ENCODE measurements at regions not wholly inside any gene's neighbourhood (a gene's known extent, or its start where the extent isn't known, plus 50 kb on each side); places are given as distances from the start of the nearest gene placed in this dataset.

GRCh38 chr12:83378186-83378727 is 691.6 kb downstream of the TMTC2 start:
- no CpG with 5 or more reads among the region's 1 CpG for WGBS (ENCODE audit: extremely low coverage, insufficient coverage, low lambda C conversion rate)

DNA sequence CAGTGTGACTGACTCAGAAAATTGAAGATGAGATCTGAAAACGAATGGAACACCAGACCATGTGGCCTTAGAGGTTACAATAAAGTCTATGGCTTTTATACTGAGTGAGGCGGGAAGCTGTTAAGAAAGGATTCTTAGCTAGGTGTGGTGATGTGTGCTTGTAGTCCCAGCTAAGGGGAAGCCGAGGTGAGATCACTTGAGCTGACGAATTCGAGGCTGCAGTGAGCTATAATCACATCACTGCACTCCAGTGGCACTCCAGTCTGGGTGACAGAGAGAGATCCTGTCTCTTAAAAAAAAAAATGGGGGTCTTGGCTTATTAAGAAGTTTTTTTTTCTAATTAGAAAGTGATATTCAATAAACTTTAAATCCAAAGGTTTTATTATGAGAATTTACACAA is 678.6 kb downstream of the TMTC2 start:
- no CpG with 5 or more reads among the region's 5 CpGs for WGBS (ENCODE audit: extremely low coverage, insufficient coverage, low lambda C conversion rate)
- Histone ChIP-seq H3K4me3 (ENCODE audit: low read length) (no peak overlapping the region), H3K9ac (ENCODE audit: low read length) (no peak overlapping the region), H3K27me3 (ENCODE audit: insufficient read depth, low read length, poor library complexity) (no peaks in the 10 kb centered on the region), H3K4me2 (ENCODE audit: low read length) (no peak overlapping the region), H2BK5ac (ENCODE audit: low read length) (no peak overlapping the region), H2BK15ac (replicated peaks; ENCODE audit: low read depth) (no peak overlapping the region), H3K56ac (ENCODE audit: low read length) (no peak overlapping the region), H4K5ac (ENCODE audit: low read length) (no peak overlapping the region), H3K36me3 (ENCODE audit: control insufficient read depth, insufficient read depth, low read length) (no peaks in the 10 kb centered on the region), H3K23ac (ENCODE audit: low read length) (no peak overlapping the region), H2BK120ac (ENCODE audit: low read depth, low read length) (no peak overlapping the region), H3K4me1 (ENCODE audit: control insufficient read depth, low read depth, low read length) (no peaks in the 10 kb centered on the region), H3K27ac (ENCODE audit: low read depth, low read length) (no peak overlapping the region), H2AK5ac (ENCODE audit: low read length) (no peak overlapping the region), H3K79me1 (ENCODE audit: low read length) (no peaks in the 10 kb centered on the region), H3K79me2 (ENCODE audit: control insufficient read depth, insufficient read depth, low read length) (no peaks in the 10 kb centered on the region), H3K18ac (ENCODE audit: low read length) (no peak overlapping the region), H3K4ac (ENCODE audit: low read depth, low read length) (no peak overlapping the region), H4K8ac (ENCODE audit: low read depth, low read length) (no peak overlapping the region)
- peak; percentile 10 for DNase-seq

More at GRCh38 chr12:83378186-83378727, 691.6 kb downstream of the TMTC2 start:
- Histone ChIP-seq H4K5ac (ENCODE audit: low read length) (no peak overlapping the region), H3K4me2 (ENCODE audit: low read length) (no peak overlapping the region), H3K4ac (ENCODE audit: low read depth, low read length) (no peak overlapping the region), H3K79me2 (ENCODE audit: control insufficient read depth, insufficient read depth, low read length) (no peaks in the 10 kb centered on the region), H2AK5ac (ENCODE audit: low read length) (no peak overlapping the region), H3K27me3 (ENCODE audit: insufficient read depth, low read length, poor library complexity) (no peaks in the 10 kb centered on the region), H2BK5ac (ENCODE audit: low read length) (no peak overlapping the region), H3K36me3 (ENCODE audit: control insufficient read depth, insufficient read depth, low read length) (no peaks in the 10 kb centered on the region), H3K23ac (ENCODE audit: low read length) (no peak overlapping the region), H3K4me3 (ENCODE audit: low read length) (no peak overlapping the region), H3K4me1 (ENCODE audit: control insufficient read depth, low read depth, low read length) (no peaks in the 10 kb centered on the region), H3K27ac (ENCODE audit: low read depth, low read length) (no peak overlapping the region), H2BK15ac (replicated peaks; ENCODE audit: low read depth) (no peak overlapping the region), H2BK120ac (ENCODE audit: low read depth, low read length) (no peak overlapping the region), H3K79me1 (ENCODE audit: low read length) (no peaks in the 10 kb centered on the region), H4K8ac (ENCODE audit: low read depth, low read length) (no peak overlapping the region), H3K9ac (ENCODE audit: low read length) (no peak overlapping the region), H3K18ac (ENCODE audit: low read length) (no peak overlapping the region), H3K56ac (ENCODE audit: low read length) (no peak overlapping the region)
- DNase-seq = peak; percentile 23

DNA sequence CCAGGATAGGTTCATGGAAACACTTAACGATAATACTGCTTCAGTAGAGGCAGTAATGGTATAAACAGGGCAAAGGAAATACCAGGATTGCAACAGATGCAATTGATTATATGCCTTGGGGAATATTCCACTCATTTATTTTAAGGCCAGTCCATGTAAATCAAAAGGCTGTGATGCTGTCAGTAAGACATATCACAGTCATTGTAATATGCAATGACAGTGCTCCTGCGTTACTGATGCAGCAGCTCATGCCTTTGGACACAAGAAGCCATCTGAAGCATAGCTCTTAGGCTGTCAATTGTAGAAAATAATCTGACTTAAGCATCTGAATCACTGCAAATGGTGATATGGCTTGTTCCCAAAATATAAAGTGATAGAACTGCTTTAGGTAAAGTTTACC is 674.8 kb downstream of the TMTC2 start:
- no CpG with 5 or more reads among the region's 2 CpGs for WGBS (ENCODE audit: extremely low coverage, insufficient coverage, low lambda C conversion rate)
- Histone ChIP-seq H4K5ac (ENCODE audit: low read length) (no peak overlapping the region), H4K8ac (ENCODE audit: low read depth, low read length) (no peak overlapping the region), H2BK120ac (ENCODE audit: low read depth, low read length) (no peak overlapping the region), H3K27me3 (ENCODE audit: insufficient read depth, low read length, poor library complexity) (no peaks in the 10 kb centered on the region), H3K79me2 (ENCODE audit: control insufficient read depth, insufficient read depth, low read length) (no peaks in the 10 kb centered on the region), H3K4me2 (ENCODE audit: low read length) (no peak overlapping the region), H3K4ac (ENCODE audit: low read depth, low read length) (no peak overlapping the region), H3K23ac (ENCODE audit: low read length) (no peak overlapping the region), H3K9ac (ENCODE audit: low read length) (no peak overlapping the region), H2AK5ac (ENCODE audit: low read length) (no peak overlapping the region), H3K79me1 (ENCODE audit: low read length) (no peaks in the 10 kb centered on the region), H3K4me3 (ENCODE audit: low read length) (no peak overlapping the region), H3K27ac (ENCODE audit: low read depth, low read length) (no peak overlapping the region), H3K56ac (ENCODE audit: low read length) (no peak overlapping the region), H2BK5ac (ENCODE audit: low read length) (no peak overlapping the region), H3K18ac (ENCODE audit: low read length) (no peak overlapping the region), H3K36me3 (ENCODE audit: control insufficient read depth, insufficient read depth, low read length) (no peaks in the 10 kb centered on the region), H2BK15ac (replicated peaks; ENCODE audit: low read depth) (no peak overlapping the region), H3K4me1 (ENCODE audit: control insufficient read depth, low read depth, low read length) (no peaks in the 10 kb centered on the region)
- no peak for DNase-seq

DNA sequence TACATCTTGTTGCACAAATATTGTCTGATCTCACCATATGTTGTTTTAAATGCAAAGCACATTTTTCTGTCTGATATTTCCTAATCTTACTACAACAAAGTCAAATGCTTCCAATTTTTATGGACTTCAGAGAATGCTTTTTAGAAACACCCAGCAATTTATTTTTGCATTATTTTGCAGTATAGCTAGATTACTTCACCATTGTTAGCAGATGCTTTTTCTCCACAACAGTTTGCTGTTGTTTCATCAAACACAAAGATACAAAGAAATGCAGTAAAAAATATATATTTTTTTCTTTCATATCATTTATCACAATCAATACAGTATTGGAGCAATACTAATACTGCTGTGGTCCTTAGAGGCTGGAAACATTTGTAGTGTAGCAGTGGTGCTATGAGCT is 674.4 kb downstream of the TMTC2 start:
- H2BK120ac ChIP-seq (ENCODE audit: low read depth, low read length) = no peak overlapping the region
- no peaks in the 10 kb centered on the region for H3K36me3 ChIP-seq (ENCODE audit: control insufficient read depth, insufficient read depth, low read length)
- H3K56ac ChIP-seq (ENCODE audit: low read length) = no peak overlapping the region
- no peak overlapping the region for H3K23ac ChIP-seq (ENCODE audit: low read length)
- H3K18ac ChIP-seq (ENCODE audit: low read length) = no peak overlapping the region
- no peaks in the 10 kb centered on the region for H3K79me1 ChIP-seq (ENCODE audit: low read length)
- H4K5ac ChIP-seq (ENCODE audit: low read length) = no peak overlapping the region
- H2BK15ac ChIP-seq (replicated peaks; ENCODE audit: low read depth) = no peak overlapping the region
- H3K27ac ChIP-seq (ENCODE audit: low read depth, low read length) = no peak overlapping the region
- H3K4me1 ChIP-seq (ENCODE audit: control insufficient read depth, low read depth, low read length) = no peaks in the 10 kb centered on the region
- H3K4me3 ChIP-seq (ENCODE audit: low read length) = no peak overlapping the region
- no peak overlapping the region for H3K4ac ChIP-seq (ENCODE audit: low read depth, low read length)
- H3K27me3 ChIP-seq (ENCODE audit: insufficient read depth, low read length, poor library complexity) = no peaks in the 10 kb centered on the region
- H3K4me2 ChIP-seq (ENCODE audit: low read length) = no peak overlapping the region
- H2AK5ac ChIP-seq (ENCODE audit: low read length) = no peak overlapping the region
- H2BK5ac ChIP-seq (ENCODE audit: low read length) = no peak overlapping the region
- DNase-seq = no peak
- H3K9ac ChIP-seq (ENCODE audit: low read length) = no peak overlapping the region
- H3K79me2 ChIP-seq (ENCODE audit: control insufficient read depth, insufficient read depth, low read length) = no peaks in the 10 kb centered on the region
- H4K8ac ChIP-seq (ENCODE audit: low read depth, low read length) = no peak overlapping the region

DNA sequence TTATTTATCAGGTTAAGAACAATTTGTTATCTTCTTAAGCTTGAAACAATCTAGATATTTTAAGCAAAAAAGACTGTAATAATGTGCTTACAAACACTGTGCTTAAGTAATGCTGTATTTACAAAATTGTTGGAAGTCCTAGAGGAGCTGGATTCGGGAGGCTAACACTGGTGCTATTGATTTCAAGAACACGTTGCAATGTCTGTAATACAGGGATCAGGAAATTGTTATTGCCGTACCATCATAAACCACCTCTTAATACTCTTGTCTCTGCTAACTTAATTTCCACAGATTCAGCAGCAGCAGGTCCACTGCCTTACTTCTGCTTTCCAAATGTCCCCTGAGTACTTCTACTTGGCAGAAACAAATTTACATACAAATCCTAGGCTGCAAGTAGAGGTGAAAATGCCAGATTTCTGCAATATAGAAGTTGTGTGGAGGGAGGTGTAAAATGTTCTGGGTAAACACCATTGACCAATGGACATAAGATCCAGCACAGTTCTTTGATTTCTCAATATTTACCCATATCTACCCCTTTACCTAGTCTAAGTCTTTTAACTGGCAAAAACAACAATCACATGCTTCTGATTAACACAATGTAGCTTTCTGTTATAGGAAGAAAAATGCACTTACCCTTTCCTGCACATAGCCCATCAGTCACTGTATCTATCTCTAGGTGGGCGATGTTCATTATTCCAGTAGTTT is 663.4 kb downstream of the TMTC2 start:
- H3K79me2 ChIP-seq (ENCODE audit: control insufficient read depth, insufficient read depth, low read length) = no peaks in the 10 kb centered on the region
- no peak overlapping the region for H4K8ac ChIP-seq (ENCODE audit: low read depth, low read length)
- no peaks in the 10 kb centered on the region for H3K79me1 ChIP-seq (ENCODE audit: low read length)
- H2BK15ac ChIP-seq (replicated peaks; ENCODE audit: low read depth) = no peak overlapping the region
- H2AK5ac ChIP-seq (ENCODE audit: low read length) = no peak overlapping the region
- WGBS (ENCODE audit: extremely low coverage, insufficient coverage, low lambda C conversion rate) = no CpG with 5 or more reads among the region's 4 CpGs
- no peak overlapping the region for H3K9ac ChIP-seq (ENCODE audit: low read length)
- no peaks in the 10 kb centered on the region for H3K27me3 ChIP-seq (ENCODE audit: insufficient read depth, low read length, poor library complexity)
- H3K4me3 ChIP-seq (ENCODE audit: low read length) = no peak overlapping the region
- no peak overlapping the region for H3K56ac ChIP-seq (ENCODE audit: low read length)
- no peak overlapping the region for H4K5ac ChIP-seq (ENCODE audit: low read length)
- no peak overlapping the region for H2BK5ac ChIP-seq (ENCODE audit: low read length)
- H3K4me2 ChIP-seq (ENCODE audit: low read length) = no peak overlapping the region
- H3K36me3 ChIP-seq (ENCODE audit: control insufficient read depth, insufficient read depth, low read length) = no peaks in the 10 kb centered on the region
- H2BK120ac ChIP-seq (ENCODE audit: low read depth, low read length) = no peak overlapping the region
- no peak overlapping the region for H3K23ac ChIP-seq (ENCODE audit: low read length)
- H3K18ac ChIP-seq (ENCODE audit: low read length) = no peak overlapping the region
- no peak overlapping the region for H3K4ac ChIP-seq (ENCODE audit: low read depth, low read length)
- H3K4me1 ChIP-seq (ENCODE audit: control insufficient read depth, low read depth, low read length) = no peaks in the 10 kb centered on the region
- DNase-seq = no peak
- no peak overlapping the region for H3K27ac ChIP-seq (ENCODE audit: low read depth, low read length)

GRCh38 chr12:83346333-83346732 is 659.6 kb downstream of the TMTC2 start:
- H3K4ac ChIP-seq (ENCODE audit: low read depth, low read length) = no peak overlapping the region

More at GRCh38 chr12:83346333-83346732, 659.6 kb downstream of the TMTC2 start:
- H3K79me2 ChIP-seq (ENCODE audit: control insufficient read depth, insufficient read depth, low read length) = no peaks in the 10 kb centered on the region
- no peak overlapping the region for H2BK120ac ChIP-seq (ENCODE audit: low read depth, low read length)
- H3K23ac ChIP-seq (ENCODE audit: low read length) = no peak overlapping the region
- no peak overlapping the region for H3K18ac ChIP-seq (ENCODE audit: low read length)
- no peak overlapping the region for H3K4me2 ChIP-seq (ENCODE audit: low read length)
- no peak overlapping the region for H4K8ac ChIP-seq (ENCODE audit: low read depth, low read length)
- H2BK5ac ChIP-seq (ENCODE audit: low read length) = no peak overlapping the region
- H3K79me1 ChIP-seq (ENCODE audit: low read length) = no peaks in the 10 kb centered on the region
- H2AK5ac ChIP-seq (ENCODE audit: low read length) = no peak overlapping the region
- no peaks in the 10 kb centered on the region for H3K36me3 ChIP-seq (ENCODE audit: control insufficient read depth, insufficient read depth, low read length)
- H4K5ac ChIP-seq (ENCODE audit: low read length) = no peak overlapping the region
- H2BK15ac ChIP-seq (replicated peaks; ENCODE audit: low read depth) = no peak overlapping the region
- H3K4me3 ChIP-seq (ENCODE audit: low read length) = no peak overlapping the region
- no peak overlapping the region for H3K56ac ChIP-seq (ENCODE audit: low read length)
- DNase-seq = no peak
- H3K4me1 ChIP-seq (ENCODE audit: control insufficient read depth, low read depth, low read length) = no peaks in the 10 kb centered on the region
- no peak overlapping the region for H3K9ac ChIP-seq (ENCODE audit: low read length)
- H3K27ac ChIP-seq (ENCODE audit: low read depth, low read length) = no peak overlapping the region
- no peaks in the 10 kb centered on the region for H3K27me3 ChIP-seq (ENCODE audit: insufficient read depth, low read length, poor library complexity)
